H1 (cell line): ENCODE measurements at regions not wholly inside any gene's neighbourhood (a gene's known extent, or its start where the extent isn't known, plus 50 kb on each side); places are given as distances from the start of the nearest gene placed in this dataset.

ENCODE experiments used
- CTCF ChIA-PET: fragments of 300-600 bp; sonication (Branson Sonifier 250); formaldehyde crosslinking; loops from one replicate; lab custom pipeline; 2021; ENCODE audit not compliant: partially characterized antibody; lab: Charles Lee
- POLR2A ChIA-PET: fragments of 300-600 bp; sonication (Branson Sonifier 250); formaldehyde crosslinking; loops from one replicate; lab custom pipeline; 2021; ENCODE audit warnings: inconsistent platforms; ENCODE audit not compliant: partially characterized antibody; lab: Charles Lee
- DNase-seq, 2 experiments: peaks; one replicate each; pipeline versions ENCODE4 v3.0.0 to v3.0.0-alpha.2; 2010 to 2022; ENCODE audit warnings: low spot score in 2 of 2, low read depth in 1 of 2, mixed read lengths in 1 of 2
- FAIRE-seq: peaks from 2 replicates; lab custom pipeline; 2011; peaks lifted over from hg19 to GRCh38; lab: Jason Lieb, UNC
- H2AFZ ChIP-seq: 2 replicates; pipeline ENCODE4 v1.8.1; 2012; ENCODE audit warnings: low read length, inconsistent platforms
- H2AK5ac ChIP-seq: 2 replicates; pipeline ENCODE4 v1.6.1; 2013; ENCODE audit warnings: low read depth, low read length
- H2BK120ac ChIP-seq: replicated peaks from 2 replicates; pipeline ENCODE3; 2013; ENCODE audit warnings: low read depth, low read length, inconsistent platforms
- H2BK12ac ChIP-seq: 2 replicates; pipeline ENCODE4 v1.6.1; 2013; ENCODE audit warnings: low read depth, low read length
- H2BK15ac ChIP-seq: 2 replicates; pipeline ENCODE4 v1.6.1; 2013; ENCODE audit warnings: low read length
- H2BK20ac ChIP-seq: 2 replicates; pipeline ENCODE4 v1.6.1; 2013; ENCODE audit warnings: low read length
- H2BK5ac ChIP-seq: 2 replicates; pipeline ENCODE4 v1.6.1; 2013; ENCODE audit warnings: low read depth, low read length
- H3K14ac ChIP-seq: 2 replicates; pipeline ENCODE4 v1.6.1; 2013; ENCODE audit warnings: inconsistent platforms; ENCODE audit not compliant: insufficient read length
- H3K18ac ChIP-seq: 2 replicates; pipeline ENCODE4 v1.6.1; 2013; ENCODE audit warnings: low read length; ENCODE audit errors: extremely low read depth
- H3K23ac ChIP-seq: 2 replicates; pipeline ENCODE4 v1.6.1; 2013; ENCODE audit warnings: inconsistent platforms; ENCODE audit not compliant: insufficient read length
- H3K23me2 ChIP-seq: 2 replicates; pipeline ENCODE4 v1.6.1; 2013; ENCODE audit warnings: low read depth, low read length
- H3K27ac ChIP-seq: 2 replicates; pipeline ENCODE4 v1.6.1; 2011; ENCODE audit warnings: low read depth, low read length, inconsistent platforms
- H3K27me3 ChIP-seq, 4 experiments: replicated peaks in 1 of 4; 1 replicate in 1 of 4; 2 replicates in 3 of 4; pipeline versions ENCODE4 v1.6.1 to v1.8.1; 2011 to 2013; ENCODE audit warnings: low read length in 3 of 4, mild to moderate bottlenecking in 3 of 4, inconsistent platforms in 2 of 4, mixed read lengths in 2 of 4, moderate library complexity in 1 of 4; ENCODE audit not compliant: control insufficient read depth in 3 of 4, insufficient read depth in 3 of 4; ENCODE audit errors: extremely low read depth in 1 of 4
- H3K36me3 ChIP-seq, 4 experiments: 2 replicates each; pipeline versions ENCODE4 v1.6.1 to v1.8.1; 2011 to 2013; ENCODE audit warnings: mild to moderate bottlenecking in 4 of 4, low read length in 3 of 4, moderate library complexity in 2 of 4, control low read depth in 1 of 4, inconsistent platforms in 1 of 4; ENCODE audit not compliant: insufficient read depth in 4 of 4, control insufficient read depth in 2 of 4
- H3K4ac ChIP-seq: replicated peaks from 2 replicates; pipeline ENCODE3; 2013; ENCODE audit warnings: low read length, low read depth, mixed read lengths, inconsistent platforms; ENCODE audit not compliant: insufficient read length
- H3K4me1 ChIP-seq, 4 experiments: replicated peaks in 1 of 4; 1 replicate in 1 of 4; 2 replicates in 3 of 4; pipeline versions ENCODE4 v1.6.1 to v1.8.1; 2011 to 2013; ENCODE audit warnings: low read length in 3 of 4, inconsistent platforms in 2 of 4, mixed read lengths in 1 of 4; ENCODE audit not compliant: insufficient read depth in 4 of 4, control insufficient read depth in 3 of 4
- H3K4me2 ChIP-seq, 2 experiments: 2 replicates each; pipeline versions ENCODE4 v1.6.1 to v1.8.1; 2011 to 2013; ENCODE audit warnings: low read depth in 2 of 2, low read length in 2 of 2, control low read depth in 1 of 2, inconsistent platforms in 1 of 2, mild to moderate bottlenecking in 1 of 2; ENCODE audit not compliant: insufficient read depth in 1 of 2
- H3K4me3 ChIP-seq, 4 experiments: fragments of 200-600, 300-600 bp in 1 of 4; sonication (generic), shearing (Covaris generic), sonication (Bioruptor Twin) in 1 of 4; 2 replicates each; pipeline versions ENCODE4 v1.5.1 to v1.8.1; 2011 to 2016; ENCODE audit warnings: low read length in 4 of 4, low read depth in 3 of 4, control low read depth in 2 of 4, inconsistent platforms in 2 of 4, mild to moderate bottlenecking in 2 of 4, mixed read lengths in 1 of 4, moderate library complexity in 1 of 4; ENCODE audit not compliant: insufficient read depth in 2 of 4; ENCODE audit errors: extremely low read depth in 1 of 4
- H3K56ac ChIP-seq: replicated peaks from 2 replicates; pipeline ENCODE3; 2013; ENCODE audit warnings: low read depth, mild to moderate bottlenecking, mixed read lengths, low read length, inconsistent platforms; ENCODE audit not compliant: insufficient read length
- H3K79me1 ChIP-seq: 2 replicates; pipeline ENCODE4 v1.6.1; 2013; ENCODE audit warnings: low read depth, low read length, control low read depth
- H3K79me2 ChIP-seq, 2 experiments: 2 replicates each; pipeline versions ENCODE4 v1.6.1 to v1.8.1; 2012 to 2013; ENCODE audit warnings: low read length in 2 of 2, mild to moderate bottlenecking in 2 of 2, inconsistent platforms in 1 of 2; ENCODE audit not compliant: insufficient read depth in 2 of 2, control insufficient read depth in 1 of 2
- H3K9ac ChIP-seq, 4 experiments: replicated peaks in 1 of 4; 1 replicate in 1 of 4; 2 replicates in 3 of 4; pipeline versions ENCODE4 v1.6.1 to v1.8.1; 2011 to 2013; ENCODE audit warnings: low read depth in 3 of 4, low read length in 3 of 4, control low read depth in 2 of 4, mild to moderate bottlenecking in 2 of 4, moderate library complexity in 2 of 4, inconsistent platforms in 1 of 4; ENCODE audit errors: extremely low read depth in 1 of 4
- H3K9me3 ChIP-seq, 2 experiments: 2 replicates each; pipeline versions ENCODE4 v1.6.1 to v1.8.1; 2012 to 2013; ENCODE audit warnings: mild to moderate bottlenecking in 2 of 2, moderate library complexity in 2 of 2, control low read depth in 1 of 2, inconsistent platforms in 1 of 2, low read depth in 1 of 2, low read length in 1 of 2, mixed read lengths in 1 of 2; ENCODE audit not compliant: insufficient read depth in 2 of 2
- H4K20me1 ChIP-seq, 2 experiments: replicated peaks in 1 of 2; 2 replicates each; pipeline versions ENCODE3 to v1.8.1; 2011 to 2013; ENCODE audit warnings: inconsistent platforms in 2 of 2, low read length in 2 of 2, mild to moderate bottlenecking in 1 of 2; ENCODE audit not compliant: insufficient read depth in 2 of 2, control insufficient read depth in 1 of 2
- H4K5ac ChIP-seq: 2 replicates; pipeline ENCODE4 v1.6.1; 2013; ENCODE audit warnings: low read length, low read depth, mixed read lengths, inconsistent platforms; ENCODE audit not compliant: insufficient read length
- H4K8ac ChIP-seq: 2 replicates; pipeline ENCODE4 v1.8.0; 2013; ENCODE audit warnings: mild to moderate bottlenecking, moderate library complexity, low read length, inconsistent platforms; ENCODE audit not compliant: insufficient read depth; ENCODE audit errors: extremely low read depth
- H4K91ac ChIP-seq: replicated peaks from 2 replicates; pipeline ENCODE3; 2013; ENCODE audit warnings: low read length, mixed read lengths, inconsistent platforms; ENCODE audit not compliant: insufficient read length
- BACH1 ChIP-seq: IDR thresholded peaks from 2 replicates; pipeline ENCODE4 v1.6.1; 2012; ENCODE audit warnings: low read length, improper control_type of control experiment
- CREB1 ChIP-seq: IDR thresholded peaks from 2 replicates; pipeline ENCODE4 v1.6.1; 2012; ENCODE audit warnings: inconsistent platforms
- CTBP2 ChIP-seq: IDR thresholded peaks from 2 replicates; pipeline ENCODE4 v1.7.0; 2011; ENCODE audit warnings: borderline replicate concordance, mild to moderate bottlenecking, moderate library complexity, mixed read lengths, low read length; ENCODE audit not compliant: insufficient read depth, insufficient read length
- EP300 ChIP-seq, 2 experiments: IDR thresholded peaks; 1 replicate in 1 of 2; 2 replicates in 1 of 2; pipeline ENCODE4 v1.6.1; 2011 to 2012; ENCODE audit warnings: low read depth in 2 of 2, low read length in 2 of 2, mild to moderate bottlenecking in 2 of 2, borderline replicate concordance in 1 of 2, inconsistent platforms in 1 of 2, moderate library complexity in 1 of 2
- KDM1A ChIP-seq: fragments of 200-600, 300-600 bp; sonication (generic); IDR thresholded peaks from 2 replicates; pipeline ENCODE4 v1.7.1; 2016; ENCODE audit warnings: mild to moderate bottlenecking, low read length, borderline replicate concordance
- POLR2AphosphoS5 ChIP-seq: IDR thresholded peaks from 2 replicates; pipeline ENCODE4 v1.6.1; 2011; ENCODE audit warnings: low read depth, low read length
- RAD21 ChIP-seq, 2 experiments: IDR thresholded peaks in 1 of 2; conservative IDR thresholded peaks in 1 of 2; 2 replicates each; pipeline ENCODE4 v1.6.1; 2011; ENCODE audit warnings: low read depth in 2 of 2, low read length in 2 of 2, improper control_type of control experiment in 1 of 2, inconsistent platforms in 1 of 2, mild to moderate bottlenecking in 1 of 2, moderate library complexity in 1 of 2
- RNF2 ChIP-seq: fragments of 200-900, 300-1000 bp; sonication (generic); IDR thresholded peaks from 2 replicates; pipeline ENCODE4 v1.7.1; 2016; ENCODE audit warnings: borderline replicate concordance, low read depth, mild to moderate bottlenecking, antibody characterized with exemption, low read length; ENCODE audit not compliant: poor library complexity, severe bottlenecking; ENCODE audit errors: missing control alignments
- SP4 ChIP-seq: IDR thresholded peaks from 2 replicates; pipeline ENCODE4 v1.6.1; 2012; ENCODE audit warnings: low read length, inconsistent platforms
- TBP ChIP-seq: IDR thresholded peaks from 2 replicates; pipeline ENCODE4 v1.6.1; 2011; ENCODE audit warnings: low read depth, low read length, improper control_type of control experiment
- WGBS, 2 experiments: shearing (Covaris generic) in 1 of 2; methylation state at CpG; one replicate each; pipeline versions ENCODE4 v1.1.6 to v1.1.7; 2013 to 2015; ENCODE audit warnings: low lambda C conversion rate in 2 of 2, mixed read lengths in 2 of 2, inconsistent platforms in 1 of 2, low coverage in 1 of 2, missing lambda C conversion rate in 1 of 2; ENCODE audit not compliant: insufficient replicate concordance in 2 of 2, insufficient coverage in 1 of 2, insufficient read length in 1 of 2; ENCODE audit errors: extremely low coverage in 1 of 2, missing lambda C conversion rate in 1 of 2; 5-methylcytosine and 5-hydroxymethylcytosine counted together

- no peaks in the 10 kb centered on the region for H3K27me3 ChIP-seq
- no peaks in the 10 kb centered on the region for H3K9me3 ChIP-seq
- no peaks in the 10 kb centered on the region for H3K79me1 ChIP-seq
- DNase-seq (no peak), FAIRE-seq (peak; percentile 13)
- no peak overlapping the region for H2BK15ac ChIP-seq
- no peak overlapping the region for H3K9ac ChIP-seq
- WGBS, 2 experiments = 79% methylated on average over 5 of the region's 5 CpGs; no CpG with 5 or more reads in 1 of the 2 experiments
- H4K8ac ChIP-seq = no peak overlapping the region
- no peak overlapping the region for H2BK12ac ChIP-seq
- no peak overlapping the region for H2BK5ac ChIP-seq
- no peak overlapping the region for H3K56ac ChIP-seq
- H3K18ac ChIP-seq = no peak overlapping the region
- H2BK120ac ChIP-seq = no peak overlapping the region
- no peak overlapping the region for H2AK5ac ChIP-seq
- H2AFZ ChIP-seq = no peak overlapping the region
- no peak overlapping the region for H3K4me3 ChIP-seq
- no peak overlapping the region for H4K91ac ChIP-seq
- POLR2A ChIA-PET = no interaction called here
- H3K27ac ChIP-seq = no peak overlapping the region
- H2BK20ac ChIP-seq = no peak overlapping the region
- no peaks in the 10 kb centered on the region for H4K20me1 ChIP-seq
- H3K4ac ChIP-seq = no peak overlapping the region
- no peak overlapping the region for H3K14ac ChIP-seq
- H3K23ac ChIP-seq = no peak overlapping the region
- no peak overlapping the region for H4K5ac ChIP-seq
- no peaks in the 10 kb centered on the region for H3K36me3 ChIP-seq
- no peak overlapping the region for H3K4me2 ChIP-seq
- peaks cover 0 to 4% (median 0%) of the 10 kb centered on the region in 4 experiments; a peak in 1 of 7 replicates for H3K4me1 ChIP-seq
- no peaks in the 10 kb centered on the region for H3K79me2 ChIP-seq
- CTCF ChIA-PET = no interaction called here
- no peaks in the 10 kb centered on the region for H3K23me2 ChIP-seq
- TF ChIP-seq SP4 (no peak), POLR2AphosphoS5 (no peak), RNF2 (no peak), RAD21 (IDR thresholded peaks at IDR 0.05 in 1 of 2, conservative IDR thresholded peaks at IDR 0.05 in 1 of 2; ENCODE audit: low read depth in 2 of 2, low read length in 2 of 2) (no peak), BACH1 (no peak), EP300 (IDR thresholded peaks at IDR 0.05; ENCODE audit: borderline replicate concordance in 1 of 2, low read depth in 2 of 2, low read length in 2 of 2) (no peak), TBP (no peak), CREB1 (no peak), KDM1A (no peak), CTBP2 (no peak)
Observed at GRCh38 chr14:26775765-26776563, 178.1 kb upstream of the NOVA1 start.
